ENCODE measurements at regions not wholly inside any gene's neighbourhood (a gene's known extent, or its start where the extent isn't known, plus 50 kb on each side); places are given as distances from the start of the nearest gene placed in this dataset.

GRCh38 chr1:198906739-198907422 is 268.0 kb downstream of the PTPRC start:
- ATAC-seq (peak; percentile 70), DNase-seq (no peak)
- Mint-ChIP-seq H3K36me3 (ENCODE audit: low read depth) (peaks cover 6% of the 10 kb centered on the region), H3K9me3 (ENCODE audit: low read depth) (no peaks in the 10 kb centered on the region), H3K4me3 (peak overlapping the region; percentile 41), H3K4me1 (peaks cover 35% of the 10 kb centered on the region), H3K27me3 (no peaks in the 10 kb centered on the region), H3K27ac (peak overlapping the region; percentile 56)
- intact Hi-C loops (cut with DNase I, micrococcal nuclease): no loop called here
- ChIA-PET CTCF (interaction anchor here (1.0 to 1.1 kb wide), 3 partner anchors 21 to 206 kb away, joined by 3 to 4 read pairs (median 3); no protein-coding TSS in a partner anchor), POLR2A (no interaction called here)

DNA sequence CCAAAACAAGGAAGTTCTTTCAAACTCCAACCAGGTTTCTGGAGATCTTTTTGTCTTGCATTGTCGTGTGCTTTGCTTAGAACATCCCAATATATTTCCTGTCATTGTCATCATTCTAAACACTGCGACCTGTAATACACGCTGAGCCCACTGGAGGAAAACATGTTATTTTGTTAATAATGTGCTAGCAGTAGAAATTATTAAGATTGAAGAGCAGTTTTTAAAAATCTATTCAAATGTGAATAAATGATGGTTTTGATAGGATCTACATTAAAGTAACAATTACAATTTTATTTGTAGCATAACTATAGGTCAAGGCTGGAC is 268.5 kb downstream of the PTPRC start:
- H3K9me3 Mint-ChIP-seq (ENCODE audit: low read depth): no peaks in the 10 kb centered on the region
- H3K27ac Mint-ChIP-seq: peak overlapping the region; percentile 56

GRCh38 chr1:198908995-198909394 is 270.2 kb downstream of the PTPRC start:
- Mint-ChIP-seq H3K27me3 (no peaks in the 10 kb centered on the region), H3K4me1 (peaks cover 29% of the 10 kb centered on the region), H3K9me3 (ENCODE audit: low read depth) (no peaks in the 10 kb centered on the region), H3K4me3 (no peak overlapping the region), H3K36me3 (ENCODE audit: low read depth) (peaks cover 7% of the 10 kb centered on the region), H3K27ac (no peak overlapping the region)
- intact Hi-C loops (cut with DNase I, micrococcal nuclease): loop anchor here in 1 of 2 experiments (1.0 kb wide), 1 partner anchor 8 kb away; no protein-coding TSS in a partner anchor
- DNase-seq (no peak), ATAC-seq (no peak)
- CTCF ChIA-PET: no interaction called here
- POLR2A ChIA-PET: no interaction called here

More for the DNA sequence above, 268.5 kb downstream of the PTPRC start:
- ChIA-PET CTCF (no interaction called here), POLR2A (no interaction called here)
- DNase-seq (no peak), ATAC-seq (peak; percentile 64)
- Mint-ChIP-seq H3K4me1 (peaks cover 35% of the 10 kb centered on the region), H3K27me3 (no peaks in the 10 kb centered on the region), H3K36me3 (ENCODE audit: low read depth) (peaks cover 7% of the 10 kb centered on the region), H3K4me3 (peak overlapping the region; percentile 41)
- intact Hi-C loops (cut with DNase I, micrococcal nuclease): no loop called here

- H3K27me3 Mint-ChIP-seq: no peaks in the 10 kb centered on the region
- intact Hi-C loops (cut with DNase I, micrococcal nuclease): loop anchor here in 1 of 2 experiments (1.0 kb wide), 1 partner anchor 7 kb away; no protein-coding TSS in a partner anchor
- DNase-seq (no peak), ATAC-seq (no peak)
- peaks cover 7% of the 10 kb centered on the region for H3K36me3 Mint-ChIP-seq (ENCODE audit: low read depth)
- CTCF ChIA-PET: interaction anchor here (0.7 kb wide), 1 partner anchor 63 kb away, joined by 3 read pairs; no protein-coding TSS in a partner anchor
- POLR2A ChIA-PET: no interaction called here
- H3K9me3 Mint-ChIP-seq (ENCODE audit: low read depth): no peaks in the 10 kb centered on the region
- H3K27ac Mint-ChIP-seq: no peak overlapping the region
- peaks cover 26% of the 10 kb centered on the region for H3K4me1 Mint-ChIP-seq
- no peak overlapping the region for H3K4me3 Mint-ChIP-seq
Observed at GRCh38 chr1:198909973-198910372, 271.1 kb downstream of the PTPRC start.

- POLR2A ChIA-PET: no interaction called here
- no peaks in the 10 kb centered on the region for H3K27me3 Mint-ChIP-seq
- H3K36me3 Mint-ChIP-seq (ENCODE audit: low read depth): peaks cover 7% of the 10 kb centered on the region
- no peak for DNase-seq
- no peak overlapping the region for H3K4me3 Mint-ChIP-seq
- no peak overlapping the region for H3K27ac Mint-ChIP-seq
- H3K9me3 Mint-ChIP-seq (ENCODE audit: low read depth): no peaks in the 10 kb centered on the region
- H3K4me1 Mint-ChIP-seq: peaks cover 31% of the 10 kb centered on the region
- intact Hi-C loops (cut with DNase I, micrococcal nuclease): no loop called here
- ATAC-seq: no peak
- CTCF ChIA-PET: interaction anchor here (1.3 kb wide), 3 partner anchors 8 to 202 kb away, joined by 3 to 4 read pairs (median 4); no protein-coding TSS in a partner anchor
Observed at GRCh38 chr1:198910816-198911215, 272.0 kb downstream of the PTPRC start.

- Mint-ChIP-seq H3K4me1 (peaks cover 28% of the 10 kb centered on the region), H3K4me3 (no peak overlapping the region), H3K27ac (no peak overlapping the region), H3K27me3 (no peaks in the 10 kb centered on the region), H3K36me3 (ENCODE audit: low read depth) (peaks cover 4% of the 10 kb centered on the region), H3K9me3 (ENCODE audit: low read depth) (no peaks in the 10 kb centered on the region)
- intact Hi-C loops (cut with DNase I, micrococcal nuclease): no loop called here
- CTCF ChIA-PET: interaction anchor here (1.3 kb wide), 2 partner anchors 8 to 9 kb away, joined by 4 read pairs; no protein-coding TSS in a partner anchor
- ATAC-seq (no peak), DNase-seq (no peak)
- POLR2A ChIA-PET: no interaction called here
Observed at GRCh38 chr1:198912046-198912445, 273.2 kb downstream of the PTPRC start.

GRCh38 chr1:198913667-198914066 is 274.8 kb downstream of the PTPRC start:
- ATAC-seq (no peak), DNase-seq (no peak)
- POLR2A ChIA-PET: no interaction called here
- CTCF ChIA-PET: no interaction called here
- H3K4me3 Mint-ChIP-seq: no peak overlapping the region
- no peaks in the 10 kb centered on the region for H3K27me3 Mint-ChIP-seq
- no peak overlapping the region for H3K27ac Mint-ChIP-seq
- no peaks in the 10 kb centered on the region for H3K9me3 Mint-ChIP-seq (ENCODE audit: low read depth)
- intact Hi-C loops (cut with DNase I, micrococcal nuclease): no loop called here
- H3K36me3 Mint-ChIP-seq (ENCODE audit: low read depth): peaks cover 8% of the 10 kb centered on the region
- peaks cover 39% of the 10 kb centered on the region for H3K4me1 Mint-ChIP-seq

GRCh38 chr1:198915327-198916231 is 276.7 kb downstream of the PTPRC start:
- H3K4me3 Mint-ChIP-seq: no peak overlapping the region
- peaks cover 11% of the 10 kb centered on the region for H3K36me3 Mint-ChIP-seq (ENCODE audit: low read depth)
- DNase-seq: no peak
- H3K27ac Mint-ChIP-seq: no peak overlapping the region
- H3K27me3 Mint-ChIP-seq: no peaks in the 10 kb centered on the region
- ChIA-PET POLR2A (no interaction called here), CTCF (no interaction called here)
- H3K9me3 Mint-ChIP-seq (ENCODE audit: low read depth): no peaks in the 10 kb centered on the region
- H3K4me1 Mint-ChIP-seq: peaks cover 51% of the 10 kb centered on the region
- no peak for ATAC-seq
- intact Hi-C loops (cut with DNase I, micrococcal nuclease): loop anchor here in 1 of 2 experiments (5.0 kb wide), 2 partner anchors 33 to 312 kb away; no protein-coding TSS in a partner anchor

DNA sequence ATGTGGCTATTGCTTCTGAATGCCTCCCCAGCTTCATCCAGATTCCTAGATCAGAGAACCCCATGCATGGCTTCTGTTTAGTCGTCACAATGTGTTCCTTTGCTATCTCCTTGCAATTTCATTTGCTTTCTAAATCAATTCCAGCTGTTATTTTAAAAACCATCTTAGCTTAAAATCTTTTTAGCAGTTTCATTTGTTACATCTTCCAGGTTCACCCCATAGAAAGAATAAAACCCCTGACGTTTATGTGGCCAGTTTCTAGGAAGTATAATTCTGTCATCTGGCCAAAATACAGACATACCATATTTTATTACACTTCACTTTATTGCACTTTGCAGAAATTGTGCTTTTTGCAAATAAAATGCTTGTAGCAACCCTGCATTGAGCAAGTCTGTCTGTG is 278.4 kb downstream of the PTPRC start:
- H3K4me1 Mint-ChIP-seq: peaks cover 61% of the 10 kb centered on the region
- ChIA-PET CTCF (interaction anchor here (0.9 to 1.3 kb wide), 2 partner anchors 14 to 18 kb away, joined by 3 read pairs; no protein-coding TSS in a partner anchor), POLR2A (interaction anchor here (0.7 kb wide), 1 partner anchor 196 kb away, joined by 3 read pairs; no protein-coding TSS in a partner anchor)
- no peaks in the 10 kb centered on the region for H3K9me3 Mint-ChIP-seq (ENCODE audit: low read depth)
- no peak for ATAC-seq
- DNase-seq: no peak
- H3K4me3 Mint-ChIP-seq: no peak overlapping the region
- intact Hi-C loops (cut with DNase I, micrococcal nuclease): loop anchor here (1.0 to 5.0 kb wide), 3 partner anchors 8 to 310 kb away; no protein-coding TSS in a partner anchor
- no peak overlapping the region for H3K27ac Mint-ChIP-seq
- H3K36me3 Mint-ChIP-seq (ENCODE audit: low read depth): peaks cover 9% of the 10 kb centered on the region
- H3K27me3 Mint-ChIP-seq: no peaks in the 10 kb centered on the region

DNA sequence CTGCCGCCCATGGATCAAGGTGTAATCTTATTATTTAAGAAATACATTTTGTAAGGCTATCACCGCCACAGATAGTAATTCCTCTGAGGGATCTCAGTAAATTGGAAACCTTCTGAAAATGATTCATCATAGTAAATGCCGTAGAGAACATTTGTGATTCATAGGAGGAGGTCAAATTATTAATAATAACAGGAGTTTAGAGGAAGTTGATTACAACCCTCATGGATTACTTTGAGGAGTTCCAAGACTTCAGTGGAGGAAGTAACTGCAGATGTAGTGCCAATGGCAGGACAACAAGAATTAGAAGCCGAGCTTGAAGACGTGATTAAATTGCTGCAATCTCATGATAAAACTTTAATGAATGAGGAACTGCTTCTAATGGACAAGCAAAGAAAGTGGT is 280.1 kb downstream of the PTPRC start:
- peak overlapping the region; percentile 87 for H3K27ac Mint-ChIP-seq
- peak overlapping the region; percentile 10 for H3K4me3 Mint-ChIP-seq
- peaks cover 69% of the 10 kb centered on the region for H3K4me1 Mint-ChIP-seq
- intact Hi-C loops (cut with DNase I, micrococcal nuclease): loop anchor here in 1 of 2 experiments (5.0 kb wide), 2 partner anchors 37 to 308 kb away; no protein-coding TSS in a partner anchor
- no peaks in the 10 kb centered on the region for H3K27me3 Mint-ChIP-seq
- CTCF ChIA-PET: interaction anchor here (1.0 to 2.6 kb wide), 5 partner anchors 10 to 194 kb away, joined by 3 to 10 read pairs (median 4); no protein-coding TSS in a partner anchor
- DNase-seq: no peak
- POLR2A ChIA-PET: interaction anchor here (0.7 to 2.5 kb wide), 2 partner anchors 18 to 39 kb away, joined by 3 to 8 read pairs; no protein-coding TSS in a partner anchor
- H3K9me3 Mint-ChIP-seq (ENCODE audit: low read depth): no peaks in the 10 kb centered on the region
- ATAC-seq: no peak
- peaks cover 9% of the 10 kb centered on the region for H3K36me3 Mint-ChIP-seq (ENCODE audit: low read depth)
